Mesothelial cell of epicardium (in vitro differentiated cells): ENCODE measurements at regions not wholly inside any gene's neighbourhood (a gene's known extent, or its start where the extent isn't known, plus 50 kb on each side); places are given as distances from the start of the nearest gene placed in this dataset.

Source experiments
- DNase-seq, 2 experiments: peaks; one replicate each; pipeline ENCODE4 v3.0.0; 2021; ENCODE audit warnings: low spot score in 2 of 2; ENCODE audit not compliant: unreplicated experiment in 2 of 2
- H3K27ac Mint-ChIP-seq: 2 replicates; pipeline ENCODE4 v1.8.0; 2021; ENCODE audit warnings: mixed read lengths
- H3K27me3 Mint-ChIP-seq: 2 replicates; pipeline ENCODE4 v1.8.0; 2021; ENCODE audit warnings: low read depth, mixed read lengths
- H3K36me3 Mint-ChIP-seq: 2 replicates; pipeline ENCODE4 v1.8.0; 2021; ENCODE audit warnings: mixed read lengths
- H3K4me1 Mint-ChIP-seq: 2 replicates; pipeline ENCODE4 v1.8.0; 2021; ENCODE audit warnings: mixed read lengths
- H3K4me3 Mint-ChIP-seq: 2 replicates; pipeline ENCODE4 v1.8.0; 2021; ENCODE audit warnings: mild to moderate bottlenecking, moderate library complexity, mixed read lengths
- H3K9me3 Mint-ChIP-seq: 2 replicates; pipeline ENCODE4 v1.8.0; 2021; ENCODE audit warnings: mixed read lengths
- CTCF ChIP-seq: fragments of 200-600 bp; sonication (generic); IDR thresholded peaks from one replicate; pipeline ENCODE4 v1.5.0; 2021; ENCODE audit warnings: antibody characterized with exemption; ENCODE audit not compliant: unreplicated experiment

DNA sequence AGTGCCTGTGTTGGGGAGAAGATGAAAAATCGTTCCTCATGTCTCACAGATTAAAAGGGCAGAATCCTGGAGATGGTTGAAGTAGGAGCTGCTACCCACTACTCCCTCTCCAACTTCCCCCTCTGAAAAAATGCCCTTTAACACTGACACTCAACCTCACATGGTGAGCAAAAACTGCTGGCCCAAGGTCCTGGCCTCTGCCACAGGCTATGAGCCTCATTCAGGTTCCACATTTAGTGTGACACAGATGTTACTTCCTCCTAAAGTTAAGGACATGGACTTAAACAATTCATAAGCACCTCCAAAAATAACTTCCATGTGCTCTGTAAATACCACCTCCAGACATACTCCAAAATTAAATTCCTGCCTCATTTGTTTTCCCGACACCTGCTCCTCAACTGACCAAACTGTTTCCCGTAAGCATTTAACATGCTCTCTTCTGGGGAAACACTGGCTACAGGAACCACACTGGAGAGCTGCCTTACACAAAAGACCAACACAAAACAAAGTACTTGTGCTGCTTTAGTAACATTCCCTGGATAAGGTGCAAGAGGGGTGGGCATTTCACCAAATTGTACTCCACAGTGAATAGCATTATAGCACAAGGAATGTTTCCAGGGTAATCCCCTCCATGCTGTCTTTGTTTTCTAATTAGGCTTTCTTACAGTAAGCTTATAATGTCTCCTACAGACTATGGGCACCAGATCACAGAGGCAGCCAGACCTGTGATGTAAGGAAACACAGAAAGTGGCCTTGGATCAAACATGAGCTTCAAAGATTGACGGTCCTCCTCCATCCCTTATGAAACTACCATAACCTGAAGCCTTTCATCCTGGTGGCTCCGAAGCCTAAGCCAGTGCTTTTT lies 57.0 kb downstream of the PHLDA1 start:
- H3K36me3 Mint-ChIP-seq, result no peaks in the 10 kb centered on the region
- H3K9me3 Mint-ChIP-seq, result no peaks in the 10 kb centered on the region
- H3K27ac Mint-ChIP-seq, result no peak overlapping the region
- TF ChIP-seq CTCF, result no peak
- no peak for DNase-seq
- no peak overlapping the region for H3K4me3 Mint-ChIP-seq
- peaks cover 25% of the 10 kb centered on the region for H3K4me1 Mint-ChIP-seq
- H3K27me3 Mint-ChIP-seq, result no peaks in the 10 kb centered on the region

- no peak for DNase-seq
- H3K4me1 Mint-ChIP-seq, result peaks cover 9% of the 10 kb centered on the region
- no peaks in the 10 kb centered on the region for H3K36me3 Mint-ChIP-seq
- H3K9me3 Mint-ChIP-seq, result no peaks in the 10 kb centered on the region
- H3K27me3 Mint-ChIP-seq, result peaks cover 1% of the 10 kb centered on the region
- no peak for TF ChIP-seq CTCF
- H3K4me3 Mint-ChIP-seq, result no peak overlapping the region
- H3K27ac Mint-ChIP-seq, result no peak overlapping the region
Observed at GRCh38 chr12:75971253-75971652, 60.3 kb downstream of the PHLDA1 start.

DNA sequence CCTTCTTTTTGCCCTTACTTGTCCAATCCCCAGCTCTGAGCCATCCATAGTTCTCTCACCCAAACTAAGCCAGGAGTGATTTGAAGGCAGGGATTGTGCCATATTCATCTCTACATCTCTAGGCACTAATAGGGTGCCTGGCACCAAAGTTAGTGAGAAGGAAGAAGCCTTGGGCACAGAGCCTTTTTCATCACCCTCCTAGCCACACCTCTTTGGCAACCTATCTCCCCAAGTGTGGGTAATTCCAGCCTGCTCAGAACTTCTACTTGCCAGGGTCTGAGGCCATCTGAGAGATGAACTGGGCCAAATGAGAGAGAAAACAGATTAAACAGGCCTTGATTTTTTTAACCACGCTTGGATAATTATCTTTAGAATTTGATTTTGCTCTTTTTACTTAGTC lies 61.3 kb downstream of the PHLDA1 start:
- no peak overlapping the region for H3K4me3 Mint-ChIP-seq
- no peak for DNase-seq
- peaks cover 13% of the 10 kb centered on the region for H3K4me1 Mint-ChIP-seq
- TF ChIP-seq CTCF, result no peak
- H3K36me3 Mint-ChIP-seq, result no peaks in the 10 kb centered on the region
- no peaks in the 10 kb centered on the region for H3K9me3 Mint-ChIP-seq
- peaks cover 1% of the 10 kb centered on the region for H3K27me3 Mint-ChIP-seq
- no peak overlapping the region for H3K27ac Mint-ChIP-seq

DNA sequence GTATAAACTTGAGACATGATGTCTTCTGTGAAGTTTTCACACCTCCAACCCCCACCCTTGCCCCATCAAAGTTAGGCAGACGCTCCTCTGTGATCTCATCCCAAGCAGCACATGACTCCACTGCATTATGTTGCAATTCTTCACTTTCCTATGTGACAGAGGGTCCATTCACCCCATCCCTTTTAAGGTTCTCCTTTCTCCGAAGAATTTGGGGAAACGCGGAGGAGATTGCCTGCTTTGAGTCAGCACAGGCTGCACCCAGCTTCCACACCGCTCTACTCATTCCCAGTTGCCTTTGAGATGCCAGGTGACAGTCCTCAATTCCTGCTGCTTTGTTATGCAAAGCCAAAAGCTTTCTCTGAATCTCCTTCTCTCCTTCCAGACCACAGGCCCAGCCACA lies 61.8 kb downstream of the PHLDA1 start:
- Mint-ChIP-seq H3K36me3 (no peaks in the 10 kb centered on the region), H3K4me3 (no peak overlapping the region), H3K4me1 (peaks cover 15% of the 10 kb centered on the region), H3K27ac (no peak overlapping the region), H3K9me3 (no peaks in the 10 kb centered on the region), H3K27me3 (peaks cover 1% of the 10 kb centered on the region)
- no peak for TF ChIP-seq CTCF
- no peak for DNase-seq

- no peak overlapping the region for H3K4me3 Mint-ChIP-seq
- H3K4me1 Mint-ChIP-seq, result peaks cover 23% of the 10 kb centered on the region
- DNase-seq, result no peak
- no peak overlapping the region for H3K27ac Mint-ChIP-seq
- peaks cover 1% of the 10 kb centered on the region for H3K27me3 Mint-ChIP-seq
- no peak for TF ChIP-seq CTCF
- H3K36me3 Mint-ChIP-seq, result no peaks in the 10 kb centered on the region
- H3K9me3 Mint-ChIP-seq, result no peaks in the 10 kb centered on the region
Observed at GRCh38 chr12:75965661-75966060, 65.9 kb downstream of the PHLDA1 start.

DNA sequence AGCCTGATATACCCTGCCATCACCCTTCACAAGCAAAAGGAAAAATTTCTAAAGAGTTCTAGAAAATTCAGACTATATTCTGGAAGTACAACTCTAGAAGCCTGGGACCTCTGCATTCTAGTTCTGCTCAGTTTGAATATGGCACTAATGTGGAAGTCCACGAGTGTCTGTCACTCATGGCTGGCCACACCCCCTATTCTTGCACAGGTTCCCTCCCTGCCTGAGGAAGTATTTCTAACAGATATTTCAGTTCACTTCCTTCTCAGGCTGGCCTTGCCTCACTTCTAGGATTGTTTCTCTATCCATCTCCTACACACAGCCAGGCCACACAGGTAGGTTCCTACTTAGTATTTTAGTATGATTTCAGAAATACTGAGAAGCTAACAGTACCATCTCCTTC lies 67.4 kb downstream of the PHLDA1 start:
- Mint-ChIP-seq H3K4me1 (peaks cover 33% of the 10 kb centered on the region), H3K27me3 (no peaks in the 10 kb centered on the region), H3K9me3 (no peaks in the 10 kb centered on the region), H3K4me3 (no peak overlapping the region), H3K27ac (no peak overlapping the region), H3K36me3 (no peaks in the 10 kb centered on the region)
- TF ChIP-seq CTCF, result no peak
- no peak for DNase-seq
